MM.1S (cell line): ENCODE measurements at regions not wholly inside any gene's neighbourhood (a gene's known extent, or its start where the extent isn't known, plus 50 kb on each side); places are given as distances from the start of the nearest gene placed in this dataset.

Experiments used
- CTCF ChIP-seq: fragments of 300-600 bp; sonication (generic); IDR thresholded peaks from 2 replicates; pipeline ENCODE4 v1.5.1; 2016; ENCODE audit warnings: antibody characterized with exemption, low read length, mixed read lengths
- EZH2 ChIP-seq: fragments of 300-600 bp; sonication (generic); optimal IDR thresholded peaks from 2 replicates; pipeline ENCODE3; 2017; ENCODE audit warnings: low read depth, mild to moderate bottlenecking, antibody characterized with exemption, low read length, mixed read lengths
- EZH2phosphoT487 ChIP-seq: fragments of 300-600 bp; sonication (generic); IDR thresholded peaks from 2 replicates; pipeline ENCODE4 v1.6.1; 2018; ENCODE audit warnings: antibody characterized with exemption, low read length

GRCh38 chr10:130941886-130942285 lies 369.6 kb downstream of the TCERG1L start:
- TF ChIP-seq CTCF = no peak
- no peak for TF ChIP-seq EZH2
- no peak for TF ChIP-seq EZH2phosphoT487
